Pancreas (tissue), 10 donors: ENCODE measurements at regions not wholly inside any gene's neighbourhood (a gene's known extent, or its start where the extent isn't known, plus 50 kb on each side); places are given as distances from the start of the nearest gene placed in this dataset.

ENCODE experiments used
- ATAC-seq, 4 donors: fragments of 200-7000 bp; cut with Tn5 transposase; one replicate each; pipeline versions ENCODE4 v1.8.0 to v1.9.1; 2020; ENCODE audit warnings: mild to moderate bottlenecking in 4 of 4, moderate library complexity in 4 of 4
- DNase-seq, 6 donors: peaks; one replicate each; pipeline ENCODE4 v3.0.0-alpha.2; 2020
- FAIRE-seq: peaks from 2 replicates; lab custom pipeline; 2012; peaks lifted over from hg19 to GRCh38; lab: Jason Lieb, UNC
- H3K27ac ChIP-seq, 4 donors: fragments of 200-600 bp; sonication (generic); 1 replicate in 3 of 4; 2 replicates in 1 of 4; pipeline versions ENCODE4 v1.5.0 to v1.8.0; 2020
- H3K27me3 ChIP-seq, 4 donors: fragments of 200-600 bp; one replicate each; pipeline ENCODE4 v1.8.0; 2021
- H3K36me3 ChIP-seq, 3 donors: fragments of 200-600 bp; sonication (generic) in 1 of 3; one replicate each; pipeline versions ENCODE4 v1.5.0 to v1.8.0; 2020 to 2021
- H3K4me1 ChIP-seq, 3 donors: fragments of 200-600 bp; one replicate each; pipeline ENCODE4 v1.8.0; 2021
- H3K4me3 ChIP-seq, 4 donors: fragments of 200-600 bp; sonication (generic) in 2 of 4; one replicate each; pipeline versions ENCODE4 v1.5.0 to v1.8.0; 2020 to 2021
- H3K9me3 ChIP-seq, 4 donors: fragments of 200-600 bp; one replicate each; pipeline ENCODE4 v1.8.0; 2021
- WGBS, 2 donors: extraction: QIAGEN DNeasy Blood & Tissue Kit; methylation state at CpG; one replicate each; pipeline ENCODE4 v1.1.7; 2013; 5-methylcytosine and 5-hydroxymethylcytosine counted together
- intact Hi-C, 3 donors: fragments of 100-400 bp; cut with DNase I; formaldehyde crosslinking; loops; one replicate each; pipeline versions ENCODE4 v1.11.1 to v1.14.2; 2022
- TF ChIP-seq, protein P1 (sequence below), 4 donors: fragments of 200-600 bp; sonication (generic) in 3 of 4; IDR thresholded peaks; one replicate each; pipeline versions ENCODE4 v1.5.0 to v1.8.0; 2021; ENCODE audit warnings: antibody characterized with exemption in 4 of 4
- donor health status: healthy with polysubstance abuse.
- donor health status: DM: no; HTN: no; CAD: no; lungs with moderate emphysema.
- donor health status: DM: no; HTN: no; CAD: no.
- donor health status: control.
- donor health status: control.
- donor health status: Bipolar disorder and iron deficiency.
- donor health status: DM: yes; HTN: yes; CAD: no.
- donor health status: DM: no; HTN: no; CAD: no.
- donor health status: DM: no; HTN: no; CAD: no.
- donor health status: DM: yes; HTN: yes; CAD: no.

DNA sequence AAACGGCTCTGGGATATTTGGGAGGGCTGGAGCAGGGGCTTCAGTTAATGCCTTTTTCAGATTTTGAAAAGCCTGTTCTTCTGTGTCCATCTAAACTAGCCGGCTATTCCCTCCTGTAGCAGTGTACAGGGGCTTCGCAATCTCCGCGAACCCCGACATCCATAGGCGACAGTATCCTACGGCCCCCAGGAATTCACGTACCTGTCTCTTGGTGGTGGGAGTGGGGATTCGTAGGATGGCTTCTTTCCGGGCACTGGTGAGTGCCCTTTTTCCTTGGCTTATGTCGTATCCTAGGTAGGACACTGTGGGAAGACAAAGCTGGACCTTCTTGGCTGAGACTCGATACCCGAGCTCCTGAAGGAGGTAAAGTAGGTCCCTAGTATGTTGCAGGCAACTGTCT lies 153.1 kb downstream of the TRIM27 start:
- no peaks in the 10 kb centered on the region for H3K4me1 ChIP-seq
- H3K36me3 ChIP-seq, result no peaks in the 10 kb centered on the region
- ATAC-seq (no peak), DNase-seq (no peak), FAIRE-seq (no peak)
- no peak overlapping the region for H3K27ac ChIP-seq
- intact Hi-C loops, result no loop called here
- peaks cover 0 to 90% (median 17%) of the 10 kb centered on the region in 4 donors for H3K27me3 ChIP-seq
- 14 to 22% methylated on average over 14 of the region's 14 CpGs for WGBS, 2 donors
- no peak overlapping the region for H3K4me3 ChIP-seq
- TF ChIP-seq, protein P1, sequence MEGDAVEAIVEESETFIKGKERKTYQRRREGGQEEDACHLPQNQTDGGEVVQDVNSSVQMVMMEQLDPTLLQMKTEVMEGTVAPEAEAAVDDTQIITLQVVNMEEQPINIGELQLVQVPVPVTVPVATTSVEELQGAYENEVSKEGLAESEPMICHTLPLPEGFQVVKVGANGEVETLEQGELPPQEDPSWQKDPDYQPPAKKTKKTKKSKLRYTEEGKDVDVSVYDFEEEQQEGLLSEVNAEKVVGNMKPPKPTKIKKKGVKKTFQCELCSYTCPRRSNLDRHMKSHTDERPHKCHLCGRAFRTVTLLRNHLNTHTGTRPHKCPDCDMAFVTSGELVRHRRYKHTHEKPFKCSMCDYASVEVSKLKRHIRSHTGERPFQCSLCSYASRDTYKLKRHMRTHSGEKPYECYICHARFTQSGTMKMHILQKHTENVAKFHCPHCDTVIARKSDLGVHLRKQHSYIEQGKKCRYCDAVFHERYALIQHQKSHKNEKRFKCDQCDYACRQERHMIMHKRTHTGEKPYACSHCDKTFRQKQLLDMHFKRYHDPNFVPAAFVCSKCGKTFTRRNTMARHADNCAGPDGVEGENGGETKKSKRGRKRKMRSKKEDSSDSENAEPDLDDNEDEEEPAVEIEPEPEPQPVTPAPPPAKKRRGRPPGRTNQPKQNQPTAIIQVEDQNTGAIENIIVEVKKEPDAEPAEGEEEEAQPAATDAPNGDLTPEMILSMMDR (IDR thresholded peaks at IDR 0.05), result no peak
- H3K9me3 ChIP-seq, result no peaks in the 10 kb centered on the region

DNA sequence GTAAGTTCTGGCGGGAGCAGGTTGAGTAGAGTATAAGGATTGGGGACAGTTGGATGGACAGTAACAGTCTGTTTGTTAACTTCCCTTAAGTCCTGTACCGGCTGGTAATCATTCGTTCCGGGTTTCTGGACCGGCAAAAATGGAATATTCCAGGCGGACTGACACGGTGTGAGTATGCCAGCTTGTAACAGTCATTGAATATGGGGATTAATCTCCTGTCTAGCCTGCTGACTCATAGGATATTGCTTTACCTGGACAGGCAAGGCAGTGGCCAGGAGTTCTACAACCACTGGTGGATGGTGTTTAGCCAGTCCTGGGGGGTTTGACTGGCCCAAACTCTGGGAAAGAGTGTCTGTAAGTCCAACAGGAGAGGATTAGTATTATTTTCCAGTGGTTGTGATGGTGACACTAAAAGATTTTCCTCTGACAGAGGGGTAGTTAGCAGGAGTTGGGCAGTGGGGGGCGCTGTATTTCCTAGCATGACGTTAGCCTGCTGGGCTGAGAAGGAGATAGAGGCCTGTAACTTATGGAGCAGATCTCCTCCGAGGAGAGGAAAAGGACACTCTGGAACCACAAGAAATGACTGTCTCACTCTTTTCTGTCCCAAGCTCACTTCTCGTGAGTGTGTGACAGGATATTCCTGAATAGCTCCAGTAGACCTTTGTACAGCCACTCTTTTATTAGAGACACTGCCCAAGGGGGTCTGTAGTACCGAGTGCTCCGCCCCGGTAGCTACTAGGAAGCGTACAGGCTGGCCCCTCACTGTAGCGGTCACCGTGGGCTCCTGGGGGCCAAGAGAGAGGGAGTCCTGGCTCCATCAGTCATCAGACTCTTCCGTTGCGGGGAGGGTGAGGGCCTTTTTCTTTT lies 152.2 kb downstream of the TRIM27 start:
- H3K9me3 ChIP-seq, result no peaks in the 10 kb centered on the region
- no peaks in the 10 kb centered on the region for H3K36me3 ChIP-seq
- peaks cover 0 to 94% (median 16%) of the 10 kb centered on the region in 4 donors for H3K27me3 ChIP-seq
- H3K4me3 ChIP-seq, result no peak overlapping the region
- no peak for DNase-seq
- H3K4me1 ChIP-seq, result no peaks in the 10 kb centered on the region
- 6 to 11% methylated on average over 19 of the region's 19 CpGs for WGBS, 2 donors
- intact Hi-C loops, result no loop called here
- TF ChIP-seq, protein P1 (IDR thresholded peaks at IDR 0.05), result no peak
- no peak overlapping the region for H3K27ac ChIP-seq
- no peak for FAIRE-seq
- no peak for ATAC-seq

DNA sequence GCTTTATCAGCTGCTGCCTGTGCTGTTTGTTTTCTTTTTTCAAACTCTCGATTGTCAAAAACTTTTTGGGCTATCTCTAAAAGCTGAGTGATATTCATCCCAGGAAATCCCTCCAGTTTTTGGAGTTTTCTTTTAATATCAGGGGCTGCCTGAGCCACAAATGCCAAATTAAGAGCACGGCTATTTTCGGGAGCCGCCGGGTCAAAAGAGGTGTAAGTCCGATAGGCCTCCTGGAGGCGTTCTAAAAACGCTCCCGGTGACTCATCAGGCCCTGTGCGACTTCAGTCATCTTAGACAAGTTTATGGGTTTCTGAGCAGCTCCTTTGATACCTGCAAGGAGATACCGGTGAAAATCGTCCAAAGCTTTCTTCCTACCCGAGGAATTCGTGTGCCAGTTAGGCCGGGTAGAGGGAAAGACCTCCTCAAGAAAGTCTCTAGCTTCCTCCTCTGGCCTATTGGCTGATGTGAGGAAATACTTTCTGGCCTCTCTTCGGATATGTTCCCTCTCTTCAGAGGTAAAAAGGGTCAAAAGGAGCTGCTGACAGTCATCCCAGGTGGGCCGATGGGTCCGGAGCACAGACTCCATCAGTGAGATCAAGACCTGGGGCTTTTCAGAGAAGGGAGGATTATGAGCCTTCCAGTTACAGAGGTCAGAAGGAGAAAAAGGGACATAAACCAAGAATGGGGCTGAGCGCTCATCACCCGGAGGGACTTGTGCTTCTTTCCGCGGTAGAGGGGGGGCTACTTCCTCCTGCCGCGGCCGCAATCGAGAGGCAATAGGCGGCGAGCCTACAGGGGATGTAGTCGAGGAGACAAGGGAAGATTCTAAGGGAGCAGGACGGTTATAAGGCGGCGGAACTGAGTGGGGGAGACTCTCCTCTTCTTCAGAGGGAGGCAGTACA lies 151.1 kb downstream of the TRIM27 start:
- H3K4me3 ChIP-seq, result no peak overlapping the region
- H3K27ac ChIP-seq, result no peak overlapping the region
- TF ChIP-seq, protein P1 (IDR thresholded peaks at IDR 0.05), result no peak
- FAIRE-seq, result no peak
- no peaks in the 10 kb centered on the region for H3K36me3 ChIP-seq
- H3K27me3 ChIP-seq, result peaks cover 0 to 96% (median 20%) of the 10 kb centered on the region in 4 donors
- no peak for DNase-seq
- no peaks in the 10 kb centered on the region for H3K9me3 ChIP-seq
- intact Hi-C loops, result no loop called here
- 4 to 5% methylated on average over 32 of the region's 32 CpGs for WGBS, 2 donors
- no peaks in the 10 kb centered on the region for H3K4me1 ChIP-seq
- no peak for ATAC-seq

DNA sequence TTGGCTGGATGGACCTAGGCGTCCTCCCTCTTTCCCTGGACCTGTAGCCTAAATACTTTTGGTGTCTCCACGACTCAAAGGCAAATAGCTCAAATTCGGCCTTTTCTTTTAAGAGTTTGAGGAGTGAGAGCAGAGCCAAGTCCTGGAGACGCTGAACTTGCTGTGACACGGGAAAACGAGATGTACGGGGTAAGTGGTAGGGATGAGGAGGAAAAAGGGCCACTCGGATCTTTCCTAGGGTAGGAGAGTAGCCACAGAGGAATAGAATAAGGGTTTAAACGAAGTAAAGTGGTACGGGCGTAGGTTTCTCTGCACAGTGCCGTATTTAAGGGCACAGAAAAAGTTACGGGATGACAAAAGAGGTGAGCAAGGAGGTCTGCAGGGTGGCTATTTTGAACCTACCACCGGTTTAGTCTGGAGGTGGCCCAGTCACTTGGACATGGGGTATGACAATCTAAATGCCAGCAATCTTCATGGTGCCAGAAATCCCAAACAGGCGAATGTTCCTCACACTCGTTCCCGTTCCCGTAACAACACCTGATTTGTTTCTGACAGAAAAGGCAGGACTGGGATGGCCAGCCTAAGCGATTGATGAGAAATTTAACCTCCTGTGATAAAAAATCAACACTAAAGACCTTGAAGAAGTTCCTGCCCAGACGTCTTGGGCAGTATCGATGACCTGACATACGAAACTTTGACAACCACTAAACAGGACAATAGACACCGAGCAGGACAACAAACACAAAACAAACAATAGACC lies 149.3 kb downstream of the TRIM27 start:
- intact Hi-C loops, result no loop called here
- Histone ChIP-seq H3K36me3 (no peaks in the 10 kb centered on the region), H3K9me3 (no peaks in the 10 kb centered on the region), H3K4me3 (no peak overlapping the region), H3K27me3 (peaks cover 0 to 92% (median 15%) of the 10 kb centered on the region in 4 donors), H3K27ac (no peak overlapping the region), H3K4me1 (no peaks in the 10 kb centered on the region)
- FAIRE-seq (no peak), DNase-seq (no peak), ATAC-seq (no peak)
- WGBS, 2 donors, result 6 to 7% methylated on average over 23 of the region's 23 CpGs
- TF ChIP-seq, protein P1 (IDR thresholded peaks at IDR 0.05), result no peak
